Activated T-cell treated with anti-CD3 and anti-CD28 coated beads, Interleukin-2, amount 50 U/mL, for 24 hours (primary cell): ENCODE measurements at regions not wholly inside any gene's neighbourhood (a gene's known extent, or its start where the extent isn't known, plus 50 kb on each side); places are given as distances from the start of the nearest gene placed in this dataset.

Experiments
- DNase-seq: peaks from one replicate; pipeline ENCODE4 v3.0.0-alpha.2; 2020
- H3K27ac Mint-ChIP-seq: 2 replicates; pipeline ENCODE4 v1.8.0; 2020; ENCODE audit warnings: mild to moderate bottlenecking, mixed read lengths
- H3K27me3 Mint-ChIP-seq: 2 replicates; pipeline ENCODE4 v1.8.0; 2020; ENCODE audit warnings: mixed read lengths
- H3K36me3 Mint-ChIP-seq: 2 replicates; pipeline ENCODE4 v1.8.0; 2020; ENCODE audit warnings: low read depth, mixed read lengths
- H3K4me1 Mint-ChIP-seq: 2 replicates; pipeline ENCODE4 v1.8.0; 2020; ENCODE audit warnings: low read depth, mixed read lengths
- H3K4me3 Mint-ChIP-seq: 2 replicates; pipeline ENCODE4 v1.8.0; 2020; ENCODE audit warnings: mild to moderate bottlenecking, moderate library complexity, mixed read lengths
- H3K9me3 Mint-ChIP-seq: 2 replicates; pipeline ENCODE4 v1.8.0; 2020; ENCODE audit warnings: mixed read lengths

GRCh38 chr4:31983246-31983645 lies 1263.1 kb downstream of the PCDH7 start:
- Mint-ChIP-seq H3K4me1 (no peaks in the 10 kb centered on the region), H3K27me3 (no peaks in the 10 kb centered on the region), H3K36me3 (no peaks in the 10 kb centered on the region), H3K4me3 (no peak overlapping the region), H3K9me3 (peaks cover 22% of the 10 kb centered on the region), H3K27ac (no peak overlapping the region)
- DNase-seq, result no peak

- no peaks in the 10 kb centered on the region for H3K36me3 Mint-ChIP-seq
- peaks cover 22% of the 10 kb centered on the region for H3K9me3 Mint-ChIP-seq
- no peaks in the 10 kb centered on the region for H3K27me3 Mint-ChIP-seq
- no peak overlapping the region for H3K27ac Mint-ChIP-seq
- H3K4me3 Mint-ChIP-seq, result no peak overlapping the region
- DNase-seq, result no peak
- H3K4me1 Mint-ChIP-seq, result no peaks in the 10 kb centered on the region
Observed at GRCh38 chr4:31983677-31984076, 1263.5 kb downstream of the PCDH7 start.

- Mint-ChIP-seq H3K27me3 (no peaks in the 10 kb centered on the region), H3K9me3 (peaks cover 16% of the 10 kb centered on the region), H3K4me3 (no peak overlapping the region), H3K27ac (no peak overlapping the region), H3K36me3 (no peaks in the 10 kb centered on the region), H3K4me1 (no peaks in the 10 kb centered on the region)
- DNase-seq, result no peak
Observed at GRCh38 chr4:31984872-31985271, 1264.7 kb downstream of the PCDH7 start.

GRCh38 chr4:31995943-31996901 lies 1276.1 kb downstream of the PCDH7 start:
- H3K9me3 Mint-ChIP-seq, result peaks cover 22% of the 10 kb centered on the region
- no peaks in the 10 kb centered on the region for H3K4me1 Mint-ChIP-seq
- H3K4me3 Mint-ChIP-seq, result no peak overlapping the region
- no peaks in the 10 kb centered on the region for H3K36me3 Mint-ChIP-seq
- no peak for DNase-seq
- no peak overlapping the region for H3K27ac Mint-ChIP-seq
- H3K27me3 Mint-ChIP-seq, result no peaks in the 10 kb centered on the region

GRCh38 chr4:31998807-31999206 lies 1278.6 kb downstream of the PCDH7 start:
- Mint-ChIP-seq H3K36me3 (no peaks in the 10 kb centered on the region), H3K4me3 (no peak overlapping the region), H3K9me3 (peaks cover 14% of the 10 kb centered on the region), H3K27ac (no peak overlapping the region), H3K4me1 (no peaks in the 10 kb centered on the region), H3K27me3 (no peaks in the 10 kb centered on the region)
- no peak for DNase-seq

GRCh38 chr4:31999848-32000247 lies 1279.7 kb downstream of the PCDH7 start:
- Mint-ChIP-seq H3K9me3 (peaks cover 11% of the 10 kb centered on the region), H3K4me3 (no peak overlapping the region), H3K36me3 (no peaks in the 10 kb centered on the region), H3K27me3 (no peaks in the 10 kb centered on the region), H3K4me1 (no peaks in the 10 kb centered on the region), H3K27ac (no peak overlapping the region)
- no peak for DNase-seq

- no peak for DNase-seq
- Mint-ChIP-seq H3K27me3 (no peaks in the 10 kb centered on the region), H3K27ac (no peak overlapping the region), H3K9me3 (peaks cover 8% of the 10 kb centered on the region), H3K4me3 (no peak overlapping the region), H3K4me1 (no peaks in the 10 kb centered on the region), H3K36me3 (no peaks in the 10 kb centered on the region)
Observed at GRCh38 chr4:32000846-32001488, 1280.8 kb downstream of the PCDH7 start.

- DNase-seq, result no peak
- no peak overlapping the region for H3K4me3 Mint-ChIP-seq
- no peaks in the 10 kb centered on the region for H3K27me3 Mint-ChIP-seq
- no peaks in the 10 kb centered on the region for H3K36me3 Mint-ChIP-seq
- peaks cover 8% of the 10 kb centered on the region for H3K9me3 Mint-ChIP-seq
- no peak overlapping the region for H3K27ac Mint-ChIP-seq
- H3K4me1 Mint-ChIP-seq, result no peaks in the 10 kb centered on the region
Observed at GRCh38 chr4:32002037-32002747, 1282.0 kb downstream of the PCDH7 start.

- Mint-ChIP-seq H3K27ac (no peak overlapping the region), H3K36me3 (no peaks in the 10 kb centered on the region), H3K4me1 (no peaks in the 10 kb centered on the region), H3K4me3 (no peak overlapping the region), H3K27me3 (no peaks in the 10 kb centered on the region), H3K9me3 (peaks cover 11% of the 10 kb centered on the region)
- no peak for DNase-seq
Observed at GRCh38 chr4:32003548-32003947, 1283.4 kb downstream of the PCDH7 start.

GRCh38 chr4:32010221-32010620 lies 1290.1 kb downstream of the PCDH7 start:
- H3K27me3 Mint-ChIP-seq, result no peaks in the 10 kb centered on the region
- peaks cover 12% of the 10 kb centered on the region for H3K9me3 Mint-ChIP-seq
- no peak overlapping the region for H3K4me3 Mint-ChIP-seq
- H3K4me1 Mint-ChIP-seq, result no peaks in the 10 kb centered on the region
- DNase-seq, result no peak
- H3K27ac Mint-ChIP-seq, result no peak overlapping the region
- no peaks in the 10 kb centered on the region for H3K36me3 Mint-ChIP-seq

GRCh38 chr4:32022071-32022470 lies 1301.9 kb downstream of the PCDH7 start:
- peaks cover 23% of the 10 kb centered on the region for H3K9me3 Mint-ChIP-seq
- H3K4me1 Mint-ChIP-seq, result no peaks in the 10 kb centered on the region
- DNase-seq, result no peak
- H3K27me3 Mint-ChIP-seq, result no peaks in the 10 kb centered on the region
- H3K36me3 Mint-ChIP-seq, result no peaks in the 10 kb centered on the region
- no peak overlapping the region for H3K4me3 Mint-ChIP-seq
- no peak overlapping the region for H3K27ac Mint-ChIP-seq

GRCh38 chr4:32025851-32026459 lies 1305.8 kb downstream of the PCDH7 start:
- H3K9me3 Mint-ChIP-seq, result peaks cover 32% of the 10 kb centered on the region
- H3K27ac Mint-ChIP-seq, result no peak overlapping the region
- DNase-seq, result no peak
- no peaks in the 10 kb centered on the region for H3K4me1 Mint-ChIP-seq
- no peaks in the 10 kb centered on the region for H3K36me3 Mint-ChIP-seq
- no peak overlapping the region for H3K4me3 Mint-ChIP-seq
- no peaks in the 10 kb centered on the region for H3K27me3 Mint-ChIP-seq

- no peak overlapping the region for H3K4me3 Mint-ChIP-seq
- no peaks in the 10 kb centered on the region for H3K36me3 Mint-ChIP-seq
- no peak for DNase-seq
Observed at GRCh38 chr4:32030406-32030805, 1310.2 kb downstream of the PCDH7 start.

GRCh38 chr4:32031026-32031425 lies 1310.9 kb downstream of the PCDH7 start:
- Mint-ChIP-seq H3K27ac (no peak overlapping the region), H3K36me3 (no peaks in the 10 kb centered on the region), H3K27me3 (no peaks in the 10 kb centered on the region)

More at GRCh38 chr4:32030406-32030805, 1310.2 kb downstream of the PCDH7 start:
- peaks cover 12% of the 10 kb centered on the region for H3K9me3 Mint-ChIP-seq
- H3K4me1 Mint-ChIP-seq, result no peaks in the 10 kb centered on the region
- H3K27me3 Mint-ChIP-seq, result no peaks in the 10 kb centered on the region
- no peak overlapping the region for H3K27ac Mint-ChIP-seq

More at GRCh38 chr4:32031026-32031425, 1310.9 kb downstream of the PCDH7 start:
- Mint-ChIP-seq H3K4me1 (no peaks in the 10 kb centered on the region), H3K9me3 (peaks cover 12% of the 10 kb centered on the region), H3K4me3 (no peak overlapping the region)
- DNase-seq, result no peak
